ENCODE measurements at regions not wholly inside any gene's neighbourhood (a gene's known extent, or its start where the extent isn't known, plus 50 kb on each side); places are given as distances from the start of the nearest gene placed in this dataset.

GRCh38 chr4:1508161-1509160 lies 102.2 kb upstream of the NKX1-1 start:
- TF ChIP-seq CTCF (IDR thresholded peaks at IDR 0.05) (no peak), POLR2A (IDR thresholded peaks at IDR 0.05) (no peak)

All from right lobe of liver (tissue), 4 donors.